H1 (cell line): ENCODE measurements at regions not wholly inside any gene's neighbourhood (a gene's known extent, or its start where the extent isn't known, plus 50 kb on each side); places are given as distances from the start of the nearest gene placed in this dataset.

Source experiments
- ATF3 ChIP-seq: IDR thresholded peaks from 2 replicates; pipeline ENCODE4 v1.6.1; 2011; ENCODE audit warnings: low read depth, mild to moderate bottlenecking, low read length; ENCODE audit not compliant: insufficient read depth
- EZH2 ChIP-seq: fragments of 200-600 bp; sonication (generic); IDR thresholded peaks from 2 replicates; pipeline ENCODE4 v1.7.1; 2012; ENCODE audit warnings: low read depth, mild to moderate bottlenecking, moderate library complexity, low read length, inconsistent platforms; ENCODE audit not compliant: severe bottlenecking
- PHF8 ChIP-seq: fragments of 200-600 bp; sonication (generic); conservative IDR thresholded peaks from 2 replicates; pipeline ENCODE4 v1.7.1; 2012; ENCODE audit warnings: low read depth, mild to moderate bottlenecking, inconsistent platforms, low read length, moderate library complexity
- POLR2A ChIP-seq, 2 experiments: IDR thresholded peaks; 1 replicate in 1 of 2; 2 replicates in 1 of 2; pipeline ENCODE4 v1.6.1; 2011; ENCODE audit warnings: low read depth in 2 of 2, low read length in 2 of 2, mild to moderate bottlenecking in 2 of 2; ENCODE audit errors: control extremely low read depth in 1 of 2
- SP2 ChIP-seq: IDR thresholded peaks from 2 replicates; pipeline ENCODE4 v1.6.1; 2012; ENCODE audit warnings: mild to moderate bottlenecking, low read length, inconsistent platforms
- TEAD4 ChIP-seq: IDR thresholded peaks from 2 replicates; pipeline ENCODE4 v1.6.1; 2012; ENCODE audit warnings: low read depth, low read length, inconsistent platforms, mixed read lengths
- TF ChIP-seq, protein P1 (sequence below), 3 experiments: IDR thresholded peaks; 1 replicate in 2 of 3; 2 replicates in 1 of 3; pipeline versions ENCODE4 v1.5.1 to v1.6.1; 2011; ENCODE audit warnings: low read length in 3 of 3, mild to moderate bottlenecking in 3 of 3, inconsistent platforms in 2 of 3, low read depth in 1 of 3, moderate library complexity in 1 of 3; ENCODE audit not compliant: insufficient read depth in 1 of 3; ENCODE audit errors: control extremely low read depth in 1 of 3
- TF ChIP-seq, protein P2 (sequence below): IDR thresholded peaks from 2 replicates; pipeline ENCODE4 v1.6.1; 2012; ENCODE audit warnings: inconsistent platforms

- no peak for TF ChIP-seq EZH2
- no peak for TF ChIP-seq SP2
- TF ChIP-seq, protein P1, sequence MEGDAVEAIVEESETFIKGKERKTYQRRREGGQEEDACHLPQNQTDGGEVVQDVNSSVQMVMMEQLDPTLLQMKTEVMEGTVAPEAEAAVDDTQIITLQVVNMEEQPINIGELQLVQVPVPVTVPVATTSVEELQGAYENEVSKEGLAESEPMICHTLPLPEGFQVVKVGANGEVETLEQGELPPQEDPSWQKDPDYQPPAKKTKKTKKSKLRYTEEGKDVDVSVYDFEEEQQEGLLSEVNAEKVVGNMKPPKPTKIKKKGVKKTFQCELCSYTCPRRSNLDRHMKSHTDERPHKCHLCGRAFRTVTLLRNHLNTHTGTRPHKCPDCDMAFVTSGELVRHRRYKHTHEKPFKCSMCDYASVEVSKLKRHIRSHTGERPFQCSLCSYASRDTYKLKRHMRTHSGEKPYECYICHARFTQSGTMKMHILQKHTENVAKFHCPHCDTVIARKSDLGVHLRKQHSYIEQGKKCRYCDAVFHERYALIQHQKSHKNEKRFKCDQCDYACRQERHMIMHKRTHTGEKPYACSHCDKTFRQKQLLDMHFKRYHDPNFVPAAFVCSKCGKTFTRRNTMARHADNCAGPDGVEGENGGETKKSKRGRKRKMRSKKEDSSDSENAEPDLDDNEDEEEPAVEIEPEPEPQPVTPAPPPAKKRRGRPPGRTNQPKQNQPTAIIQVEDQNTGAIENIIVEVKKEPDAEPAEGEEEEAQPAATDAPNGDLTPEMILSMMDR (IDR thresholded peaks at IDR 0.05; ENCODE audit: control extremely low read depth in 1 of 3, insufficient read depth in 1 of 3, low read depth in 1 of 3, low read length in 3 of 3), result no peak
- TF ChIP-seq POLR2A (IDR thresholded peaks at IDR 0.05; ENCODE audit: control extremely low read depth in 1 of 2, low read depth in 2 of 2, low read length in 2 of 2), result no peak
- TF ChIP-seq ATF3, result no peak
- TF ChIP-seq PHF8, result no peak
- TF ChIP-seq, protein P2, sequence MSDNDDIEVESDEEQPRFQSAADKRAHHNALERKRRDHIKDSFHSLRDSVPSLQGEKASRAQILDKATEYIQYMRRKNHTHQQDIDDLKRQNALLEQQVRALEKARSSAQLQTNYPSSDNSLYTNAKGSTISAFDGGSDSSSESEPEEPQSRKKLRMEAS, result no peak
- TF ChIP-seq TEAD4, result no peak
Observed at GRCh38 chr7:12025246-12025645, 185.8 kb upstream of the TMEM106B start.
